Dermis microvascular lymphatic vessel endothelial cell (primary cell): ENCODE measurements at regions not wholly inside any gene's neighbourhood (a gene's known extent, or its start where the extent isn't known, plus 50 kb on each side); places are given as distances from the start of the nearest gene placed in this dataset.

ENCODE experiments used
- DNase-seq, 2 donors: peaks; one replicate each; pipeline versions ENCODE4 v3.0.0 to v3.0.0-alpha.2; 2010; ENCODE audit warnings: low read depth in 2 of 2

GRCh38 chr18:55092166-55092565 lies 132.9 kb upstream of the CCDC68 start:
- no peak for DNase-seq

GRCh38 chr18:55090564-55091188 lies 131.4 kb upstream of the CCDC68 start:
- DNase-seq = no peak

GRCh38 chr18:55089610-55090009 lies 130.3 kb upstream of the CCDC68 start:
- DNase-seq = no peak

- DNase-seq = no peak
Observed at GRCh38 chr18:55088561-55088960, 129.3 kb upstream of the CCDC68 start.

GRCh38 chr18:55088000-55088401 lies 128.7 kb upstream of the CCDC68 start:
- no peak for DNase-seq

GRCh38 chr18:55086906-55087305 lies 127.6 kb upstream of the CCDC68 start:
- no peak for DNase-seq

- no peak for DNase-seq
Observed at GRCh38 chr18:55085557-55086285, 126.5 kb upstream of the CCDC68 start.

DNA sequence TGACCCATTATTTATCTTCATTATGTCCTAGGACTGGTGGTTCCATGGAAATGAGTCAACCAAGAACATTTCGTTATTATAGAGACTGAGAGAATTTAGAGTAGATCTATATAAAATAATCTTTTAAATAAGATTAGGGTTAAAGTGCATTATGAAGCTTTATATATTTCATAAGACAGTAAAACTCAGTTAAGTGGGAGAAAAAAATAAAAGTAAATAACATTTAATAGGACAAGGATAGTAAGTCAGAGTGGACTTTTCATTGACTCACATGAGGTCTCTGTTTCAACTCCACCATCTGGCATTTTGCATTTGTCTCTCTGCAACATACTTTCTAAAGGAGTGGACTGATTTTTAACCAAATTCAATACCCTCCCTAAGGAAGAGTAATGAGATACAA lies 125.3 kb upstream of the CCDC68 start:
- no peak for DNase-seq

DNA sequence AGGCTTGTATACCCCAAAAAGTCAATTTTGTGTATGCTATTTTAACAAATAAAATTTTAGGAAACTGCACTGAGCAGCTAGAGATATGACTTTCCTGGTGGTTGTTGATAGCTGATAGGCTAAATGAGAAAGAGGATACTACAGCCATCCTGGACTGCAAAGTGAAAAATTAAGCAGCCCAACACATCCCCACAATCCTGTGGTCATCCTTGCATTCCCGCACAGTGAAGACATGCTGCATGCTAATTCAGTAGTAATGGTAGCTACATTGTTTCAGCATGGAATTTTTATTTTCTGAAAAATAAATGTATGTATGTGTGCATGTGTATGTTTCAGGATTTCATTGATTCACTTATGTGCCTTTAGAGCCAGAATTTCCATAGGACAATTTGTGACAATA lies 124.2 kb upstream of the CCDC68 start:
- no peak for DNase-seq

DNA sequence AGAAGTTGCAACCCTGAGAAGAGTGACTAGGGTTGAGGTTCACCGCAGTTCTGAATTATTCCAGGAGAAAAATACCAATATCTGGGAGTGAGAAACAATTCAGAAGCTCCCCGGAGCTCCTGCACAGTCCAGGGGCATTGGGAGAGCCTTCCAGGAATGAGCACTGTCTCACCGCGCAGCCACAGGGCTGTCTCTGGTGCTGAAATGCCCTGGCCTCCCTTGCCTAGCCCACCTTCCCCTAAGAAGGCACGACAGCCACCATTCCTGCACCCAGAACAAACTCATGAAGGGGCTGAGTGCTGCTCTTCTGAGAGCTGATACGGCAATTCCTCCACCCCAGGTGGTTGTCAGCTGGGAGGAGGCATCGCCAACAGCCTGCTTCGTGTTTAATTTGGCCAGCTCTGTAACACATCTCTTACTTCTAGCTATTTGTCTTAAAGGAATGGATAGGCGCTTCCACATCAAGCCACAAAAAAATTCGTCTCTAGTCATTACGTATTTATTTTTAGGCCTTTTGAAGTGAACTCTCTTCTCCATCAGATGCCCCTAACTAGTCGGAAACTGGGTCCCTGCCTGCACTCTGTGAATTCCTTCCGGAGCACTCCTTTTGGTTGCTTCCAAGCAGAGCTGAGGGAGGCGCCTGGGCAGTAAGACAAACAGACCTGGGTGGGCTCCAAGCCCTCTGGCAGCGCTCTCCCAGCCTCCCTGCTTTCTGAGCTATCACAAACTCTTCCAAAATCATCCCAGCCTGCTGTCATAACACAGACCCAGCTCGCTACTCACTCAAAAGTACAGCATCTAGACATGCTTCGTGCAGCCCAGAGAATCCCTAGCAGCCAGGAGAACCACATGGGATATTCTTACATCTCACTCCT lies 120.5 kb upstream of the CCDC68 start:
- no peak for DNase-seq

DNA sequence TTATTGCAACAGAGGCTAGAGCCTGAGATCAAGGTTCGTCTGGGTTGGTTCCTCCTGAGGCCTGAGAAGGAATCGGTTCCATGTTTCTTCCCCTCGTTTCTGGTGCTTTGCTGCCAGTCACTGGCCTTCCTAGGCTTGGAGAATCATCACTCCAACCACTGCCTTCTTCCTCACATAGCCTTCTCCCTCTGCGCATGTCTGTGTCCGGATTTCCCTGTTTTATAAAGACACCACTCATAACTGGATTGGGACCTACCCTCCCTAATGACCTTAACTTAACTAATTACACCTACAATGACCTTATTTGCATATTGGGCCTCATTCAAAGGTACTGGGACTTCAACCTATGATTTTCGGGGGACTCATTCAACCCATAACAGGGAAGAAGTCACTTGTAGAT lies 119.8 kb upstream of the CCDC68 start:
- no peak for DNase-seq

DNA sequence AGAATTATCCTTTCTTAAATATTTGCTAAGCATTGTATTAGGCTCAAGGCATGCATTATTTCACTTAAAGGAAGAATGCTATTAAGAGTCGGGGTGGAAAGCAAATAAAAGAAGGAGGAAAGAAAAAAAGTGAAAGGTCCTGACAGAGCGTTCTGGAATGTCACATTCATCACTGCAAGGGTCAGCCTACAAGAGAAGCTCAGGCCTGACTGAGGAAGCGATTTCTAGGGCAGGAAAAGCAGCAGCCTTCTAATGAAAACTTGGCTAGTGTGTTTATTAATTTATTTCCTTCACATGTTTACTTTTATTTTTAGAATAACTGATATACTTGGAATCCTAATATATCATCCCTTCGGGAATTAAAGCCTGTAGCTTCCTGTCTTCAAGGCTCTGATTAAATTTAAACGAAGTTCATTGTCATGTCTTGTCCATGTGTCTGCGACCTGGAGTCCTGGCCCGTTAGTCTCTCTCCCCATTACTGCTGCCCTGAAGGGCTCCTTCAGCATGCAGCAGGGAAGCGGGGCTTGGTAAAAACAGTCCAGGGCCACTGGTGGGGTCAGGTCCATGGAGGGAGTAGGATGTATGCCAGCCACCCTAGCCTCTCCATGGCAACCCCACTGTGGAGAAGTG lies 119.2 kb upstream of the CCDC68 start:
- DNase-seq = no peak

DNA sequence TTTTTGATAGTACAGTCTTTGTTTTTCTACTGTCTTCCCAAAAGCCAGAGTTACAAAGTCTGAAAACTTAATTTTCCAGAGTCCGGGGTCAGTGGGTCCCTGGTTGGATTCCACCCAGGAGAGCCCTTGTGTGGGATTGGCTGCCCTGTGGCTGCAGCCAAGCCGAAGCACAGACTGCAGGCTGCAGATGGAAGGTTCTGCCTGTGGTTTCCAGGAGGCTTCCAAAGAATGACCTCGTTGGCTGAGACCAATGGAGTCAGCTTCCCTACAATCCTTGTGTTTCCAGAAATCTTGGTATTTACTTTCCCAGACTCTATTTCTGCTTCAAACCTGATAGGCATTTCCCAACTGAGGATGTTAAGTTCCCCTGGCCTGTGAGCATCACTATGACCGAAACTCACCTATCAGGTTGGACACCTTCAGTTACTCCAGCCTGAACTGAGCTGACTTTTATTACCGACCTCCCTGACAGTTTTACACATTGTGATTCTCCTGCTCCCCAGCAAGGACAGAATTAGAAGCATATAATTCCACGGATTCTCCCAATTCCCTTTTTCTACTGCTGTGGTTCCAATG lies 117.5 kb upstream of the CCDC68 start:
- no peak for DNase-seq

DNA sequence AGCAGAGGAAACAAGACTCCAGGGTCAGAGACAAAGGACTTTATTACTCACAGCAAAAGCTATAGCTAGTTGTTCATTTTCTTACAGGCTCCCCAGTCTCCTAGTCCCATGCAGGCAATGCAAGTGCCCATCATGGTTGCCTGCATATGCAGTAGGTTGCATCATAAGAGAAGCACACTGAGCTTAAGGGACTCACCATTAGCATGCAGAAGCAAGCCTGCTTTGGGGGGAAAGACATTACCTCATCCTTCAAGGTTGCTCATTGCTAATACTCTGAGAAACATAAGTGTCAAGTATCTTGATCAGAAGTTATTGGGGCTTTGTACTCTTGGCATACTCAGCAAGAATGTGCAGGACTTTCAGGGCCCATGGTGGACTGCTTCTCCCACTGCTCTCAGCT lies 114.6 kb upstream of the CCDC68 start:
- no peak for DNase-seq

DNA sequence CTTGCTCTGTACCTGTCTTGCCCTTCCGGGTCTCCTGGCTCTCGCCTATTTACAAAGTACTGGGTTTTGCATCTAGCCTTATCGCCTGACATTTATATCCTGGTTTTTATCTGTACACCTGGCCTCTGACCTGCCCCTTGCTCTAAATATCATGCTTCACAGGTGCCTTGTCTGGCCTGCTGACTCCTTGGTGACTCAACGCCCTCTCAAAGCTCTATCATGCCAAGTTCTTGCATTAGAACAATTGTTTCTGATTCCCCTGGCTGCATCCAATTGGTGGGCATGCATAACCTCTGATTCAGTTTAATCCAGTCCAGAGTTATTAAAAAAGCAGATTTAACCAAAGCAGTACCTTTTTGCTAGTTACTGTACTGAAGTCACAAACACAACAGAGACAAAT lies 113.9 kb upstream of the CCDC68 start:
- no peak for DNase-seq

GRCh38 chr18:55072698-55073097 lies 113.4 kb upstream of the CCDC68 start:
- DNase-seq = no peak

DNA sequence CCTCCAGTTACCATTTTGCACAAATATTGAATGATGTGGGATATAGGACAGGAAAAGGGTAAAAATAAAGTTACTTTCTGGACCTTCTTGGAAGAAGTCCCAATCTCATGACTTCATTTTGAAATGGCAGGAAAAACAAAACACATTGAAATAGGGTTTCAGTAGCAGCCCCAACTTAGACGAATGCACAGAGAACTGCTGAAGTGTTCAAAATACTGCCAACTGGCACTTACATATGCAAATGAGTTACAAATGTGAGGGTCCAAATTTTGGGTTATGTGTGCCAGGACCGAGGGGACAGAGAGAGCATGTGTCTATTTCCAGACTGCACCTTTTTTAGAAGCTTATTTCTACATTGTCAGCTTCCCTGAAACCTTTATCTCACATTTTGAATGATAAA lies 112.9 kb upstream of the CCDC68 start:
- DNase-seq = no peak

GRCh38 chr18:55069497-55069896 lies 110.2 kb upstream of the CCDC68 start:
- no peak for DNase-seq

GRCh38 chr18:55064760-55065159 lies 105.5 kb upstream of the CCDC68 start:
- DNase-seq = no peak

- no peak for DNase-seq
Observed at GRCh38 chr18:55064073-55064472, 104.8 kb upstream of the CCDC68 start.
